Heart right ventricle (tissue), 16 donors: ENCODE measurements at regions not wholly inside any gene's neighbourhood (a gene's known extent, or its start where the extent isn't known, plus 50 kb on each side); places are given as distances from the start of the nearest gene placed in this dataset.
A peak's percentile ranks its signal among the peaks of the same experiment; 100 is the strongest.
"Not testable (repeated sequence)": the region's sequence is repeated elsewhere in the genome, so short reads cannot be mapped to it uniquely, and the experiment has no call there.

ENCODE experiments used
- ATAC-seq, 8 donors: fragments of 200-7000 bp; cut with Tn5 transposase; one replicate each; pipeline ENCODE4 v1.9.1; 2020; ENCODE audit warnings: mild to moderate bottlenecking in 8 of 8, moderate library complexity in 8 of 8, moderate number of reproducible peaks in 1 of 8
- DNase-seq, 2 donors: peaks; one replicate each; pipeline ENCODE4 v3.0.0-alpha.2; 2020
- H3K27ac ChIP-seq, 10 donors: fragments of 200-600 bp; sonication (generic) in 2 of 10; one replicate each; pipeline versions ENCODE4 v1.5.0 to v1.8.0; 2020 to 2022; ENCODE audit warnings: mild to moderate bottlenecking in 3 of 10
- H3K27me3 ChIP-seq, 7 donors: fragments of 200-600 bp; one replicate each; pipeline ENCODE4 v1.8.0; 2021 to 2022; ENCODE audit warnings: mild to moderate bottlenecking in 2 of 7
- H3K36me3 ChIP-seq, 9 donors: fragments of 200-600 bp; sonication (generic) in 1 of 9; one replicate each; pipeline versions ENCODE4 v1.5.0 to v1.8.0; 2020 to 2022; ENCODE audit warnings: mild to moderate bottlenecking in 2 of 9
- H3K4me1 ChIP-seq, 9 donors: fragments of 200-600 bp; sonication (generic) in 1 of 9; one replicate each; pipeline versions ENCODE4 v1.5.0 to v1.8.0; 2020 to 2022; ENCODE audit warnings: mild to moderate bottlenecking in 4 of 9
- H3K4me3 ChIP-seq, 10 donors: fragments of 200-600 bp; sonication (generic) in 2 of 10; one replicate each; pipeline versions ENCODE4 v1.5.0 to v1.8.0; 2020 to 2022; ENCODE audit warnings: mild to moderate bottlenecking in 7 of 10, moderate library complexity in 2 of 10
- H3K9me3 ChIP-seq, 11 donors: fragments of 200-600 bp in 10 of 11; sonication (generic) in 2 of 11; one replicate each; pipeline versions ENCODE4 v1.5.0 to v1.8.0; 2013 to 2022; ENCODE audit warnings: mild to moderate bottlenecking in 2 of 11, control low read depth in 1 of 11, moderate library complexity in 1 of 11
- WGBS, 2 donors: extraction: QIAGEN DNeasy Blood & Tissue Kit; methylation state at CpG; one replicate each; pipeline ENCODE4 v1.1.7; 2013; ENCODE audit warnings: inconsistent platforms in 1 of 2; 5-methylcytosine and 5-hydroxymethylcytosine counted together
- intact Hi-C, 10 donors: fragments of 100-400 bp; cut with DNase I; formaldehyde crosslinking; loops; one replicate each; pipeline versions ENCODE4 v1.11.1 to v1.14.2; 2022
- TF ChIP-seq, protein P1 (sequence below), 9 donors: fragments of 200-600 bp; sonication (generic) in 2 of 9; IDR thresholded peaks; one replicate each; pipeline versions ENCODE4 v1.5.0 to v1.8.0; 2021 to 2022; ENCODE audit warnings: antibody characterized with exemption in 9 of 9, mild to moderate bottlenecking in 5 of 9, moderate library complexity in 1 of 9
- donor health status: Arrhythmogenic right ventricular cardiomyopathy.
- donor health status: ischemic (EF 13 %, LVEDD 7.1; RV severe dilation, severe dysfunction).
- donor health status: healthy with polysubstance abuse.
- donor health status: DM: no; HTN: yes; CAD: no.
- donor health status: DM: no; HTN: no; CAD: no.
- donor health status: ischemic (EF 25% LVEDD 6.9; RV normal size, moderate dysfunction).
- donor health status: ischemic (EF 25% LVEDD 5.7; RV mildly dilated, moderate dysfunction).
- donor health status: healthy.
- donor health status: DM: yes; HTN: yes; CAD: no.
- donor health status: Ischemic cardiomyopathy.
- donor health status: ischemic (EF 35%, LVEDD 5.7; RV mildly dilated, moderate dysfunction).
- donor health status: nonischemic (EF 11% LVEDD 7.7; RV severe dilation, severe dysfunction).
- donor health status: DM: yes; HTN: yes; CAD: no.
- donor health status: PGD.
- donor health status: ischemic (EF 29% LVEDD 5.4; RV normal size, mild dysfunction).
- donor health status: nonischemic (EF 23%, LVEDD 6.1; RV moderate dilation, normal function).

DNA sequence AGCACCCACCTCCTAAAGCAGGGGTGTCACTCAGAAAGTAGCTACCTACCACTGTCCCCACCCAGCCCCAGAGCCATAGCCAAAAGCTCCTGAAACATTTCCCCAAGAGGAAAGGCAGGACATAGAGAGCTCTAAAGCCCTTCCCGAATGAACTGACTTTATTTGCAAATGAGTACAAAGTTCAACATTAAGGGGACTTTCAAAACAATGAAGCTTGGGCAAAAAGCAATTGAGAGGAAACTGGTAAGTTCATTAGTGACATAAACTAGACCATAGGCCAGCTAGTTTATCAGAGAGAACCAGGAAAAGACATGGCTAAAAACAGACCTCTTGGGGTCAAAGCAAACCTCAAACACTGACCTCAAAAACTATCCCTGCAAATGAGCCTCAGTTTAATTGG lies 72.7 kb downstream of the IGLL5 start:
- Histone ChIP-seq H3K36me3 (no peaks in the 10 kb centered on the region), H3K27me3 (peaks cover 0 to 19% (median 12%) of the 10 kb centered on the region in 7 donors), H3K4me1 (peaks cover 0 to 21% (median 6%) of the 10 kb centered on the region in 9 donors), H3K4me3 (no peak overlapping the region), H3K9me3 (peaks cover 0 to 41% (median 2%) of the 10 kb centered on the region in 11 donors), H3K27ac (peak overlapping the region in 8 of 10 donors; percentile 31 to 75 (median 60))
- no peak for DNase-seq
- peak; percentile 44 to 90 (median 86) for ATAC-seq
- TF ChIP-seq, protein P1, sequence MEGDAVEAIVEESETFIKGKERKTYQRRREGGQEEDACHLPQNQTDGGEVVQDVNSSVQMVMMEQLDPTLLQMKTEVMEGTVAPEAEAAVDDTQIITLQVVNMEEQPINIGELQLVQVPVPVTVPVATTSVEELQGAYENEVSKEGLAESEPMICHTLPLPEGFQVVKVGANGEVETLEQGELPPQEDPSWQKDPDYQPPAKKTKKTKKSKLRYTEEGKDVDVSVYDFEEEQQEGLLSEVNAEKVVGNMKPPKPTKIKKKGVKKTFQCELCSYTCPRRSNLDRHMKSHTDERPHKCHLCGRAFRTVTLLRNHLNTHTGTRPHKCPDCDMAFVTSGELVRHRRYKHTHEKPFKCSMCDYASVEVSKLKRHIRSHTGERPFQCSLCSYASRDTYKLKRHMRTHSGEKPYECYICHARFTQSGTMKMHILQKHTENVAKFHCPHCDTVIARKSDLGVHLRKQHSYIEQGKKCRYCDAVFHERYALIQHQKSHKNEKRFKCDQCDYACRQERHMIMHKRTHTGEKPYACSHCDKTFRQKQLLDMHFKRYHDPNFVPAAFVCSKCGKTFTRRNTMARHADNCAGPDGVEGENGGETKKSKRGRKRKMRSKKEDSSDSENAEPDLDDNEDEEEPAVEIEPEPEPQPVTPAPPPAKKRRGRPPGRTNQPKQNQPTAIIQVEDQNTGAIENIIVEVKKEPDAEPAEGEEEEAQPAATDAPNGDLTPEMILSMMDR (IDR thresholded peaks at IDR 0.05) = no peak
- WGBS, 2 donors = 46 to 56% methylated on average over 1 of the region's 1 CpG
- intact Hi-C loops = loop anchor here in 4 of 10 donors (1.0 to 5.0 kb wide), 4 partner anchors 86 to 168 kb away; no protein-coding TSS in a partner anchor

DNA sequence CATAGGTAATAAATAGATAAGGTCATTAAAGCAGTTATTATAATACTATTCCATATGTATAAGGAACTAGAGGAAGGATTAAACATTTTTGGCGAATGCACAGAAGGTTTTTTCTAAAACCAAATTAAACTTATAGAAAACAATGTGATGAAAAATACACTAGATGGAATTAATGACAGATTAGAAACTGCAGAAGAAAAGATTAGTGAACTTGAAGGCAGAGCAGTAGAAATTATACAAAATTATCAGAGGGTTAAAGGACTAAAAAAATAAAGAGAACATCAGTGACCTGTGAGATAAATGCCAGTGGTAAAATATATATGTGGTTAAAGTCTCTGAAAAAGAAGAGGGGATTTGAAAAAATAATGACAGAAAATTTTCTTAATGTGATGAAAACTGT lies 74.0 kb downstream of the IGLL5 start:
- H3K9me3 ChIP-seq = peaks cover 0 to 42% (median 2%) of the 10 kb centered on the region in 11 donors
- H3K4me1 ChIP-seq = peaks cover 0 to 20% (median 6%) of the 10 kb centered on the region in 9 donors
- TF ChIP-seq, protein P1 (IDR thresholded peaks at IDR 0.05) = no peak
- DNase-seq = no peak
- peak overlapping the region in 2 of 10 donors; percentile 54 to 70 for H3K27ac ChIP-seq
- intact Hi-C loops = loop anchor here in 2 of 10 donors (2.0 to 5.0 kb wide), 3 partner anchors 85 to 106 kb away; no protein-coding TSS in a partner anchor
- ATAC-seq = no peak
- no peak overlapping the region for H3K4me3 ChIP-seq
- H3K36me3 ChIP-seq = no peaks in the 10 kb centered on the region
- peaks cover 0 to 24% (median under 1%) of the 10 kb centered on the region in 7 donors for H3K27me3 ChIP-seq
- 91 to 99% methylated on average over 1 of the region's 1 CpG for WGBS, 2 donors

DNA sequence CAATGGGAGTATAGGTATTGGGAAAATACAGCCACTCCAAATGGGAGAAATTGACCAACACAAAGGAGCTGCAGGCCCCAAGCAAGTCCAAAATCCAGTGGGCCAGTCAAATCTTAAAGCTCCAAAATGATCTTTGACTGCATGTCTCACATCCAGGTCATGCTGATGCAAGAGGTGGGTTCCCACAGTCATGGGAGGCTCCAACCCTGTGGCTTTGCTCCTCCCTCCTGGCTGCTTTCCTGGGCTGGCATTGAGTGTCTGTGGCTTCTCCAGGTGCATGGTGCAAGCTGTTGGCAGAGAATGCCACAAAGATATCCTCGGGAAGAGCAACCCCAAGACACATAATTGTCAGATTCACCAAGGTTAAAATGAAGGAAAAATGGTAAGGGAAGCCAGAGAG lies 80.8 kb downstream of the IGLL5 start:
- intact Hi-C loops = no loop called here
- peaks cover 0 to 23% (median 0%) of the 10 kb centered on the region in 11 donors for H3K9me3 ChIP-seq
- no peaks in the 10 kb centered on the region for H3K4me1 ChIP-seq
- no peak overlapping the region for H3K27ac ChIP-seq
- no peak for DNase-seq
- 67 to 80% methylated on average over 1 of the region's 1 CpG for WGBS, 2 donors
- ATAC-seq = no peak
- H3K36me3 ChIP-seq = no peaks in the 10 kb centered on the region
- H3K27me3 ChIP-seq = peaks cover 0 to 56% (median 18%) of the 10 kb centered on the region in 7 donors
- TF ChIP-seq, protein P1 (IDR thresholded peaks at IDR 0.05) = no peak
- H3K4me3 ChIP-seq = no peak overlapping the region

DNA sequence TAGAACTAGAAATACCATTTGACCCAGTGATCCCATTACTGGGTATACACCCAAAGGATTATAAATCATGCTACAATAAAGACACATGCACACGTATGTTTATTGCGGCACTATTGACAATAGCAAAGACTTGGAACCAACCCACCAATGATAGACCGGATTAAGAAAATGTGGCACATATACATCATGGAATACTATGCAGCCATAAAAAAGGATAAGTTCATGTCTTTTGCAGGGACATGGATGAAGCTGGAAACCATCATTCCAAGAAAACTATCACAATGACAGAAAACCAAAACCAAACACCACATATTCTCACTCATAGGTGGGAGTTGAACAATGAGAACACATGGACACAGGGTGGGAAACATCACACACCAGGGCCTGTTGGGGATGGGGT lies 85.0 kb downstream of the IGLL5 start:
- H3K36me3 ChIP-seq, H3K9me3 ChIP-seq, H3K4me3 ChIP-seq, ATAC-seq, H3K4me1 ChIP-seq, H3K27ac ChIP-seq, DNase-seq: not testable (repeated sequence)
- H3K27me3 ChIP-seq = peaks cover 0 to 26% (median 17%) of the 10 kb centered on the region in 7 donors
- 65 to 66% methylated on average over 3 of the region's 3 CpGs for WGBS, 2 donors
- intact Hi-C loops = loop anchor here in 1 of 10 donors (10.0 kb wide), 1 partner anchor 62 kb away; no protein-coding TSS in a partner anchor

DNA sequence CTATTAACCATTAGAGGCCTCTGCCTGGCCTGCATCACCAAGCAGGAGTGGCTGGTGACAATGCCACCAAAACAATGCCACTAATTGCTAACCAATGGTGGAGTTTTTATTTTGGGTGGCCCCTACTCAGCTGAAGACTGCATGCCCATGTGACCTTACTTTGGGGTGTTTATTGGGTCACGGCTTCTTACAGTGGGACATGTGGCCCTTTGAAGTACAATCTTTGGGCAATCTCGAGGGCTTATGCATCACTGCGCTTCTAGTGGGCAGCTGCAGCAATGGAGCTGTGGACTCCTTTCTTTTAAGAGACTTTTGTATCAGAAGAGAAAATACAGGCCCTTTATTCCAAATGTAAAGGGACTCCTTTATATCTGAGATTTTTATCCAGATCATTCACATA lies 85.7 kb downstream of the IGLL5 start:
- 83 to 90% methylated on average over 3 of the region's 3 CpGs for WGBS, 2 donors

More for the DNA sequence above, 85.7 kb downstream of the IGLL5 start:
- H3K27me3 ChIP-seq = peaks cover 0 to 19% (median 11%) of the 10 kb centered on the region in 7 donors
- no peak overlapping the region for H3K27ac ChIP-seq
- H3K36me3 ChIP-seq = no peaks in the 10 kb centered on the region
- no peak for ATAC-seq
- intact Hi-C loops = loop anchor here in 1 of 10 donors (10.0 kb wide), 1 partner anchor 61 kb away; no protein-coding TSS in a partner anchor
- peaks cover 0 to 6% (median 0%) of the 10 kb centered on the region in 11 donors for H3K9me3 ChIP-seq
- TF ChIP-seq, protein P1 (IDR thresholded peaks at IDR 0.05) = no peak
- H3K4me1 ChIP-seq = no peaks in the 10 kb centered on the region
- no peak for DNase-seq
- H3K4me3 ChIP-seq = no peak overlapping the region
